GM18909 (cell line): ENCODE measurements at regions not wholly inside any gene's neighbourhood (a gene's known extent, or its start where the extent isn't known, plus 50 kb on each side); places are given as distances from the start of the nearest gene placed in this dataset.

Experiments used
- ATAC-seq: cut with Tn5 transposase; IDR thresholded peaks from one replicate; pipeline ENCODE4 v1.9.1; 2021; ENCODE audit warnings: mild to moderate bottlenecking; ENCODE audit not compliant: unreplicated experiment, poor library complexity

DNA sequence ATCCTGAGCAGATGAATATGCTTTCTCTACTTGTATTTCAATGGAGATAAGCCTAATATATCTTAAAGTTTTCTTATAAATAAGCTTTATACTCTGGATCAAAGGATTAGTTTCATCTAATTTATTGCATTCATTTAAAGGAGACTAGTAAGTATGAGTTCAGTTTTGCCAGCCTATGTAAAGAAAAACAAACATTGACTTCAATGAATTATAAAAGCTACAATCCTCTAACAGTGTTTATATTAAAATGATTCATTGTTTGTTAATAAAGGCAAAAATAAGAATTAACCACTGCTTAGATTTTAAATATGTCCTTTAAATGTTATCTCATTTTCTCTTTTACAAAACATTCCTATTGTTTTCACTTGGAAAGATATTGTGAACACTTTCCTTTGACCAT lies 566.0 kb downstream of the EPHA4 start:
- no peak for ATAC-seq

DNA sequence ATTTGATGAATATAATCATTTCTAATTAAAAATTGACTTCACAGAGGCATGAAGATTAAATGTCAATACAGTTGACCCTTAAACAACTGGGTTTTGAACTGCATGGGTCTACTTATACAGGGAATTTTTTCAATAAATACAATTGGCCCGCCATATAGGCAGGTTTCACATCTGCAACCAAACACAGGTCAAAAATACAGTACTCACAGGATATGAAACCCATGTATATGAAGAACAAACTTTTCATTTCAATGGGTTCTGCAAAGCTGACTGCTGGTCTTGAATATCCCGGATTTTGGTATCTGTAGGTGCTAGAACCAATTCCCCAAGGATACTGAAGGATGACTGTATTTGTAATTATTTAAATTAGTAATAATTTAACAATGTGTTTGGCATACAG lies 555.6 kb downstream of the EPHA4 start:
- no peak for ATAC-seq

DNA sequence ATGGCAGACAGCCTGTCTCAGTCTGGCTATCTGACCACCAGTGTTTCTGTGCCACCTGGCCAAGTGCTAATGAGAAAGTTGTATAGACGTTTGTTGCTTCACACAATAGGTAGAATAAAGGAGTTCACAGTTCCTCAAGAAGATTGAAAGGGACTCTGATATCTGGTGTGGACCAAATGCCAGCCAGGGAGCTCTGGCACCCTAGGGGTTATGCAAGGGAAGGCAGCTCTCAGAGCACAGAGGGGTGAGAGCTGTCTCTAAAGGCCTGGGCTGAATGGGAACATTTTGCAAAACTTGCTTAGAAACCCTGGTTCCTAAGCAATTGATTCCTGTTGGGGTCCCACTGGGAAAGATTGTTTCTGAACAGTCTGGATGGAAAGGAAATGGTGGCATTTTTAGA lies 553.8 kb downstream of the EPHA4 start:
- no peak for ATAC-seq

DNA sequence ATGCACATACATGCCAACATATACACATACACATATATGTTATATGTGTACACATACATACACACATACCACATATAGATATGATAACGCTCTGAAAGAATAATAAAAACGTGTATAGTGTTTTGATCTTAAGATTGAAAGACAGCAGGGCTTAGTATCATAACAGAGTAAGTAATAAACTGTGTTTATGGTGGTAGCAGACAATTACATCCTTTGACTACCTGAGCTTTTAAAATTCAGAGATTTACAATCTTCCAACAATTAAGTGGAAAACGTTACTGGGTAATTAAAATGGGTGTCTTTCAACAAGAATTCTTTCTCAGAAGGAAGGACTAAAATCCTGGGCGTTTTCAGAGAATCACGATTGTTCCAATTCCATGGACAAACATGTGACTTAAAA lies 552.4 kb downstream of the EPHA4 start:
- no peak for ATAC-seq

DNA sequence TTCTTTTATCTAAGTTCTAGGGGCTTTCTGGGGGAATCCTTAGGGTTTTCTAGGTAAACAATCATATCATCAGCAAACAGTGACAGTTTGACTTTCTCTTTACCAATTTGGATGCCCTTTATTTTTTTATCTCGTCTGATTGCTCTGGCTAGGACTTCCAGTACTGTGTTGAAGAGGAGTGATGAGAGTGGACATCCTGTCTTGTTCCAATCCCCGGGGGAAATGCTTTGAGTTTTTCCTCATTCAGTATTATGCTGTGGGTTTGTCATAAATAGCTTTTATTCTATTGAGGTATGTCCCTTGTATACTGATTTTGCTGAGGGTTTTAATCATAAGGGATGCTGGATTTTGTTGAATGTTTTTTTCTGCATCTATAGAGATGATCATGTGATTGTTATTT lies 549.5 kb downstream of the EPHA4 start:
- no peak for ATAC-seq

DNA sequence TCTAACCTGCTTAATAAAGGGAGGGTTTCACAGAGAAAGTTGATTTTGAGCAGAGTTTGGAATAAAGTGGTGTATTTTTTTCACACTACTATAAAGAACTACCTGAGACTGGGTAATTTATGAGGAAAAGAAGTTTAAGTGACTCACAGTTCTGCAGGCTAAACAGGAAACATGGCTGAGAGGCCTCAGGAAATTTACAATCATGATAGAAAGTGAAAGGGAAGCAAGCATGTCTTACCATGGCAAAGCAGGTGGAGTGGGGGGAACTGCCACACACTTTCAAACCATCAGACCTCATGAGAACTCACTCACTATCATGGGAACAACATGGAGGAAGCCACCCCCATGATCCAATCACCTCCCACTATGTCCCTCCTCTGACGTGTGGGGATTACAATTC lies 546.7 kb downstream of the EPHA4 start:
- ATAC-seq, result no peak

DNA sequence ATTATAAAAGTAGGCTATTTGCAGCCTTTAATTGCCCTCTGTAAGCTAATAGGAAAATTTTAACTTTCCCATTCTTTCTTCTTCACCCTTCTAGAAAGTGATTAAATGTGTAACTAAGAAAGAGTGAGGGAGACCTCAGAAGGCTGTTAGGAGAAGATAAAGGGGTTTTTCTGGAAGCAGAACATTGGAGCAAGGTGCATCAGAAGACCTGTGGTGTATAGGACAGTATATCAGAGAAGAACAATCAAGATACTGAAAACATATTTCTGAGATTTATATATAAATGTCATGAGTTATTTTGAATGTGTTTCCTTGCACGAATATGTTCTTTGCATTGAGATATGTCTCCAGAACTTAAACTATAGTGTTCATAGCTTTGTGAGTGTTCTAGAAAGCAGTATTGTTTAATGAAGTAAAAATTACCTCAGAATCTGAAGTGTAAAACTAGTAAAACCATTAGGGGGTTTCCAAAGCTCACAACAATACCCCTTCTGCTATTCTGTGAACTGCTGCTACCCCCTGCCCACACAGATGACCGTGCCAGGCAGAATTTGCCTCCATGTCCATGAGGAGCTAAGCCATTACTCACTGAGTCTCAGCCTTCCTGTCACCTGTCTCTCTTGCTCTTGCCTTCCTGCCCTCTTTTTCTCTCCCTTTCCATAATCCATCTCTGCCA lies 537.9 kb downstream of the EPHA4 start:
- no peak for ATAC-seq

DNA sequence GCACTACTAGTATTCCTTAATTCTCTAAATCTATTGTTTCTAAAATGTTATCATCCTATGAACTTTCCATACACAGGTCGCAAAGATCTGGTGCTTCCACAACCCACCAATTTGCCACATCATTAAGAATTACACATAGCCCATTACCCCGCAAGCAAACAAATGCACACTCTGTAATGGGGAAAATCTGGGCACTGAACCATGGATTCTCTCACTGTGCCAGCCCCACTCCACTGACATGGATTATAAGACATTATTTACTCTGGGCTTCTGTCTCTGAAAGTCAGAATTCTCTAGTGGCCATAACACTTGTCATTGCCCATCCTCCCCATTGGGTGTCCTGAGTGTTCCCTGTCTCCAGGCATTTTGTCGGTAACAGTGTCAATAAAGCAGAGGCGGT lies 537.1 kb downstream of the EPHA4 start:
- no peak for ATAC-seq

DNA sequence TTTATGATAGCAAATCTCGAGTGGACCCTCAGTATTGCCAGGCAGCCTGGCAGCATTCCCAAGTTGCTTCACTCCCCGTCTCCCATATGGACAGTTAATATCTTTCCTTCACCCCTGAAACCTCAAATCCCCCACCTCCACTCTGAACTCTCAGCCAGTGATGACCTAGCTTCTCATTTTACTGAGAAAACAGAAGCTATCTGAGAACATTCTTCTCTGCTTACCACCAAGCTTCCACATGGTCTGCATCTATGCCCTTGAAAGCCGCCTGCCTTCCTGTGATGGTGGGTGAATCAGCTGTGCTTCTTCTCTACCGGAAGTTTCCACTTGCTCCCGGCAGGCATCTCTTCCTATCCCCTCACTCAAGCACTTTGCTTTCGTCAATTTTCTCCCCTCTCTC lies 529.2 kb downstream of the EPHA4 start:
- no peak for ATAC-seq

DNA sequence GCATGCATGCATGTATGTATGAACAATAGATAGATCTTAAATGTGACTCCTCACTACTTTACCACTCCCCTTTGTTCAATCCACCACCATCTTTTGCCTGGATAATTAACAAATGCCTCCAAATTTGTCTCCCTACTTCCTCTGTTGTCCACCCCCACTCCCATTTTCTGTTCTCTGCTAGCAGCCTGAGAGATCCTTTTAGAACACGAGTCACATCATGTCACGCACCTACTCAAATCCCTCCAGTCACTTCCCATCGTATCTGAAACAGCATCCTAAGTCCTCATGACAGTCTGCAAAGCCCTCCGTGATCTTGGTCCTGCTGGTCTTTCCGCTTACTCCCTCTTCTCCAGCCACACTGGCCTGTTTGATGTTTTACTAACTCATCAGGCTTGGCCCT lies 527.3 kb downstream of the EPHA4 start:
- ATAC-seq, result no peak

DNA sequence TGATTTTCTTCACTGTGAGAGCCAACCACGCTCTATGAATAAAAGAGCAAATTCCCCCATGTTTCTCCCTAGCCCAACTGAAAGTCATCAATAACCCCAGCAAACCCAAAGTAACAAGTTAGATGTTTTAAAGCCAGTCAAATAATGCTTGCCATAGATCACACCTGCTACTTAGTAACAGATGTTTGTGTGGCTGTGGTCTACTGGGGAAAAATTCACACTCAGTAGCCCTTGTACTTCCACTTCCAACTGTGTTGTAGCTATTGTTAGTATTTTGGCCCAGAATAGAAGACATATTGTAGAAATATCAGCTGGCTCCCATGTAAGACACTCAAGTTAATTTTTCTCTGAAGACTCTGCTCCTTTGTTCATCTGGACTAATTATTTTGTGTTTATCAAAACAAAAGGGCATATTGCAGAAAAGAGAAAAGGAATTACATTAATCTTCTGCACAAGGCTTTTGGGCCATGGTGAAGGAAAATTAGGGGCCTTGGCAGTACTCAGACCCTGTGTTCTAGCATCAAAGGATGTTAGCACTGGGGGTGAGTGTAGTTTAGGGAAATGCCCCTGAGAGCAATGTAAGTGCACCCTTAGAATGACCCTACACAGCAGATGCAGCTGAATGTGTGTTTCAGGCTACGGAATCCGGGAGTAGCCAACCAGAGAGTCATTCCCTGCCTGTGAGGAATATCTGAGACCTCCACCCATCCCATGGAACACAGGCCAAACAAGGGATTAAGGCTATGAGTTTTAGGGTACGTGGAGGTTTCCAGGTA lies 521.9 kb downstream of the EPHA4 start:
- ATAC-seq, result no peak

DNA sequence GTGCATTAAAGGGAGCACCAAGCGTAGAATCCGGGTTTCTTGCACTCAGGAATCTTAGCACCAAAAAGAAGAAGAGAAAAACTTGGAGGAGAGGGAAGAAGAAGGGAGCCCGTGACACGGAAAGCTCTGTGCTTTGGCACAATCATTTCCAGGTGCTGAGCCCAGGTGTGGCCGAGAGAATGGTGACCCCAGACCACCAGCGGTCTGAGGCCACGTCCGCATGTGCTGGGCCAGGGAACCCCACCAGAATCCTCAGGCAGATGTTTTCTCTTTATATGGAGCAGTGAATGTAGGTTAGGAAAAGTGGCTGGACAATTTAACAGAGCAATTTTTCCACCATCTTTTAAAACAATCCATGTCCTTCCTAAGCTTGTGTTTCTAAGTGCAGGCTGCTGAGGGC lies 520.9 kb downstream of the EPHA4 start:
- ATAC-seq, result no peak

DNA sequence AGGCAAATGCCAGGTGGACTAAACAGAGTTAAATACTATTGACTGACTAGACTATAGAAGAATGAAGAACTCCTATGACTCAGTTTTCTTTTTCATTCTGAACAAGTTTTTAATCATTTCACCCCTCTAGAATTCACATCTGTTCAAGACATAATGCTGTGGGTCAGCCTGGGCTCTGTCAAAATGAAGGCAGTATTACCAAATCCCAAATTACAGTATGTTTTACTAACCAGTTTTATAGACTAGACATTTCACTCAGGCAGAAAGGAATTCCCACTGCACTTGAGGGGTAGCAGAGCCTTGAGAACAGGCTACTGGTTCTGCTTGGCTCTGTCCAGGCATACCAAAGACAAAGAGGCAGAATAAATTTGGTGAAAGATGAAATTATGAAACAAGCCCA lies 511.7 kb downstream of the EPHA4 start:
- ATAC-seq, result no peak

DNA sequence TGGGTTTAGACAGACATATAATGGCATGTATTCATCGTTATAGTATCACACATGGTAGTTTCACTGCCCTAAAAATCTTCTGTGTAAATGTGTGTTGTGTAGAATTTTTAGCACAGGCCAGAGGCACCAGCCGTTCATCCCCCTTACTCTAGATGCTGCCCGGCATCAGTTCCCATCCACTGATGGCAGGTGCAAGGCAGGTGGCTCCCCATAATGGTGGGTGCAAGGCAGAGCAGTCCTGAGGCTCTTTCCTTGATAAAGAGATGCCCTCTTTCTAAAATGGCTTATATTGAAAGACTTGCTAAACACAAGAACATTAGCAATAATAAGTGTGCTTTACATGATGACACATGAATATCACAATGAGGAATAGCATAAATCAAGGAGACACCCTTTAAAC lies 508.5 kb downstream of the EPHA4 start:
- no peak for ATAC-seq

DNA sequence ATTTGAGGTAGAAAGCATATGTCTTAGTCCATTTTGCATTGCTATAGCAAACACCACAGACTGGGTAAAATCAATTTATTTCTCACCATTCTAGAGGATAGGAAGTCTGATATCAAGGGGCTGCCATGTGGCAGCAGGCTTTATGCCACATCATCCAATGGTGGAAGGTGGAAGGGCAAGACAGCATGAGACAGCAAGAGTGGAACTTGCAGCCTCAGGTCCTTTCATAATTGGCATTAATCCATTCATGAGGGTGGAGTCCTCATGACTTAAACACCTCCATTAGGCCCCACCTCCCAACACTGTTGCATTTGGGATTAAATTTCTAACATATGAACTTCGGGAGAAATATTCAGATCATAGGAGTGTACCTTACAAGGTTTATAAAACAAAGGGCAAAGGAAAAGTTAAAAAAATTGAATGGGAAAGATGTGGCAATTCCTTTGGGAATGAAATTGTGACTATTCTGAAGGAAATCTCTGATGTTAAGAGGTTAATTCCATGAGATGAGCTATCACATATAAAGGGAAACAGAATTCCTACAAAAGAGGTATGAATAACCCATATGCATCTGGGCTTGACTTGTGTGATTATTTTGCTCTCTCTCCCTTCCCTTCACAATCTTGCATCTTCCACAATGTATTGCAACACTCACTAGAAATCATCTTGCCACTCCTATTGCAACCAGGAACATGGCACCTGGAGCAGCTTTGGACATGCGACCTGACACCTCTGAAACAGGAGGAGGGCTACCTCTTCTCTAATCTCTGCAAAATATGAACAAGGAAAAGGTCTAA lies 507.8 kb downstream of the EPHA4 start:
- no peak for ATAC-seq

DNA sequence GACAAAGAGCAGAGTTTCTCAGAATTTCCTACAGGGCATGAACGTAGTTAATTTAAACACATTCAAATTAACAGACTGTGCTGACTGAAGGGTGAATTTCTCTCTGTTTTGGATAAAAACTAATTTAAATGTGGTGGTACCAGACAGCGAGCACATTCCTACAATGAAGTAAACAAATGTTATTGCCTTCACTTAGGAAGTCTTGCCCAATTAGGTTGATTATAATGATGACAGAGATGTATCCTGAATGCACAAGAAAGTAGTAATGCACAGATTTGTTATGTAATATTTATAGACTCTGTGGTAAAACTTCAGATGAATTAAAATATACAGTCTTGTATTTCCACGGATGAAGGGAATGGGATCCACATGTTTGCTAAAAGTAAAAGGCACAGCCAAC lies 507.2 kb downstream of the EPHA4 start:
- ATAC-seq, result no peak

DNA sequence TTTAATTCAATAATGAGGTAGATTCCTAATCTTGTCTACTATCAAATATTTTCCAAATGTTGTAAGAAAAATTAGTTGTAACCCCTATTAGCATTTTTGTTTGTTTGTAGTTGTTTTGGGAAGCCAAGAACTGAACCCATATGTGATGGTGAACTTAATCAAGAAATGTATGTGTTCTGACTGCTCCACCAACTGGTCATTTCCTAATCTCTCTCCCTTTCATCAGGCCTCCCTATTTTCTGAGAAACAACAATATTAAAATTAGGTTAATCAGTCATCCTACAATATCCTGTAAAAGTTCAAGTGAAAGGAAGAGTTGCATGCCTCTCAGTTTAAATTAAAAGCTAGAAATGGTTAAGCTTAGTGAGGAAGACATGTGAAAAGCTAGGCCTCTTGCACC lies 504.0 kb downstream of the EPHA4 start:
- no peak for ATAC-seq

DNA sequence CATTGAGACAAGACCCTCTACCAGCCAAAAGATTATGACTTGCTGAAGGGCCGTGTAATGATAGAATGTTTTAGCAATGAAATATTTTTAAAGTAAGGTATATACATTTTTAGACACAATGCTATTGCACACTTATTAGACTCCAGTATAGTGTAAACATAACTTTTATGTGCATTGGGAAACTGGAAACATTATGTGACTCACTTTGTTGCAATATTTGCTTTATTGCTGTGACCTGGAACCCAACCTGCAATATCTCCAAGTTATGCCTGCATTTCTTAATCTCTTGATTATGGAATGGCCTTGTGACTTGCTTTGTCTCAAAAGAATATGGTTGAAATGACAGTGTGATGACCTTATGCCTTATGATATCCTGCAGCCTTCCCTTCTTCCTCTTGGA lies 502.0 kb downstream of the EPHA4 start:
- ATAC-seq, result no peak

DNA sequence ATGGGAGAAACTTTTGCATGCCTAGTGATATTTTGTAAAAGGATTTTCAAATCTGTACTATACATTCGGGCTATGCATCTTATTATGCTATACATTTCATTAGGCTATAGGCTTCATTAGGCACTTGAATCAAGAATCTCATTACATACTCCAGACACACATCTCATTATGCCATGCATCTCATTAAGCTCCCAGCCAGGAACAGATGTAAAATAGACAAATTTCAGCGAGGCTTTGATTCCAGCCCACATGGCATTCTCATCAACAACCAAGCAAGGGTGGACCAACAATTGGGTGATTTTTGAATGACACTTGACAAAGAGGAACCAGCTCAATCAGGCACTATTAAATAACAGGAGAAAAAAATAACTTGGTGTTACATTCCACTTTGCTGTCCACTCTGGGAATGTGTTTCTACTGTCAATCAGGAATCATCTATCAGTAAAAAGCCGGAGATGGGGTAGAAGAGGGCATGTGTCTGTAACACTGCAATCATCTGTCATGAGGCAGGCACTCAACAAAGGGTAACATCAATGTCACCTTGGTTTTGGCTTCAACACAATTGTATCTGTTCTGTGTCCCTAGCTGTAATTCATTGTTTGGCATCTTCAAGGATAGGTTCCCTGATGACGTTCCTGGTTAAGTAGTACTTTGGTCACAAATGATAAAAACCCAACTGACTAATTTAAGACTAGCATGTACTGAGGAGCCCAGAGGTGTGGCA lies 498.6 kb downstream of the EPHA4 start:
- no peak for ATAC-seq

DNA sequence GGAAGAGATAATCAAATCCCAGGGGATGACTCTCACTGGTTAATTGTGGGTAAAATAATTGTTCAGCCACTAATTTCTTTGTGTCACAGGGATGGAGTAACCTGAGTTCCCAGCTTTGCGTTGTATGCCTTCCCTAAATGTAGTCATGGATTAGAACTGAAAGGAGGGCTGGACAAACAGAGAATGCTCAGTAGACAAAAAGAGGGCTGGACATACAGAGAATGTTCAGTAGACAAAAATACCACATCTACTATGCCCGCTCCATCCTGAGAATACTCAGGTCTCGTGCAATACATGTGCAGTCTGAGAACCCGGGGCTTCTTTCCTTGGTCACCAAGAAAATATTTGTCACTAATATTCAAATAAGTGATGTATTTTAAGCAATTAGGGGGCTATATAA lies 497.9 kb downstream of the EPHA4 start:
- no peak for ATAC-seq

DNA sequence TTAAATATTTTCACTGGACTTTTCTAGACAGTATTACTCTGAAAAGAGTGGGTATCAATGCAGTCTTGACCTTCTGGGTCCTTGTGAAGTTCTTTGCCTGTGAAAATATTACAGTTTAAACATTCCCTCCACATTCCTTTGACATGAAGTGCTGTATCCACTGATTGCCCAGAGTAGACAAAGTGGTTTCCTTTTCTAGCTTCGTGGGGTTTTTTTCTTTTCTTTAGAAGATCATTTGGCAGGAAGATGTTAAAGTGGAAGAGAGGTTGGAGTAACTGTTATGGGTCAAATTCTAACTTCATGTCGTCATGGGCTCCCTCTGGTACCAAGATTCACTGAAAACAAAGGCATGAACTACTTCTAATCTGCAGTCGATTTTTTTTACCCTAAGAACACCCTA lies 496.9 kb downstream of the EPHA4 start:
- no peak for ATAC-seq
